MG63 (cell line): ENCODE measurements at regions not wholly inside any gene's neighbourhood (a gene's known extent, or its start where the extent isn't known, plus 50 kb on each side); places are given as distances from the start of the nearest gene placed in this dataset.
"Not testable (repeated sequence)": the region's sequence is repeated elsewhere in the genome, so short reads cannot be mapped to it uniquely, and the experiment has no call there.

Source experiments
- DNase-seq: peaks from one replicate; pipeline ENCODE4 v3.0.0-alpha.2; 2020
- H3K27me3 ChIP-seq: fragments of 250-450 bp; sonication (Bioruptor Pico); 2 replicates; pipeline ENCODE4 v1.5.1; 2020; ENCODE audit warnings: mild to moderate bottlenecking, moderate library complexity
- H3K36me3 ChIP-seq: fragments of 250-450 bp; sonication (Bioruptor Pico); 2 replicates; pipeline ENCODE4 v1.5.1; 2020; ENCODE audit warnings: mild to moderate bottlenecking, moderate library complexity
- H3K4me3 ChIP-seq: fragments of 250-450 bp; sonication (Bioruptor Pico); 2 replicates; pipeline ENCODE4 v1.5.1; 2020; ENCODE audit warnings: mild to moderate bottlenecking, moderate library complexity
- H3K9me3 ChIP-seq: fragments of 250-450 bp; sonication (Bioruptor Pico); 2 replicates; pipeline ENCODE4 v1.5.1; 2020; ENCODE audit warnings: mild to moderate bottlenecking, moderate library complexity

GRCh38 chr2:111435553-111436310, 315.0 kb downstream of the BCL2L11 start:
- not testable (repeated sequence) for H3K9me3 ChIP-seq, H3K27me3 ChIP-seq, DNase-seq, H3K36me3 ChIP-seq, H3K4me3 ChIP-seq

DNA sequence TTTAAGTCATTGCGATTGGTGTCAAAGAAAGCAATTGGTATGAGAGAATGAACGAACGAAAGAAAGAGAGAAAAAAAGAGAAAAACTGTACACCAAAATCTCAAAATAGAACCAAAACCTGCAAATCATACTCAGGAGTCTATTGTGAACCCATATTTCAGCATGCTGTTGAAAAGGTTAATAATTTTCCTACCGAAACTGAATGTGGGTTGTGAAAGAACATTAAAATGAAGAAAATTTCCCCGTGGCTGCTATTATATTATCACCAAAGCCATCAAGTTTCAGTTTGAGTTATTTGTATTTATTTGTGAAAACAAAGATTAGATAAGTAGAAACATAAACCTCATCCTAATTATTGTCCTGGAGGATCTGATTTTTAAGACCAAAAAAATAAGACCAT, 315.7 kb downstream of the BCL2L11 start:
- not testable (repeated sequence) for H3K27me3 ChIP-seq, H3K36me3 ChIP-seq, DNase-seq, H3K9me3 ChIP-seq, H3K4me3 ChIP-seq

DNA sequence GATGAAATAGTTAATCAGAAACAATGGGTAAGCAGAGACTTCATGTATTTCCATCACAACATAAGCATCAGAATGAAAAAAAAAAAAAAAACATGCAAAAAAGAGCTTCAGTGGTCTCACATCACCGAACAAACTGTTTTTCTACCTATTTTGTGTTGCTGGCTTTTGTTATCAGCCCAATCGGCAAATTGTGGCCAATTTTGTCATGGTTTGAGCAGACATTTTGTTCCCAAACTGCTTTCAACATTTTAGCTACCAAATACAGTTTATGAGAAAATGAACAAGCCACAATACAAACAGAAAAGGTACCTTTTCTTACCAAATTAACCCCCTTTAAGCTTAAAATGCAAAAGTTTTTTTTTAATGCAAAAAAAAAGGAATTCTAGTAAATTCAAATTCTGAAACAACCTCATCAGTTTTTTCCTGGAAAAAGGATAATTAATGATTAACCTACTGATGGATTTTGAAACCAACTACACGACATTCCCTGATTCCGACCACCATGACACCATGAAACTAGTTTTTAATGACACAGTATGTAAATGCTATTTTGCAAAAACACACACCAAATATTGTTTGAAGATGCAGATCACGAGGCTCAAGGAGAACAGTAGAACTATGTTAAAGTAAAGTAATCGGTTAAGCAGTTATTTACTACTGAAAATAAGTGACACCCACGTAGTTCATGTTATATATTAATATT, 316.7 kb downstream of the BCL2L11 start:
- not testable (repeated sequence) for H3K36me3 ChIP-seq, H3K9me3 ChIP-seq, DNase-seq, H3K4me3 ChIP-seq, H3K27me3 ChIP-seq

DNA sequence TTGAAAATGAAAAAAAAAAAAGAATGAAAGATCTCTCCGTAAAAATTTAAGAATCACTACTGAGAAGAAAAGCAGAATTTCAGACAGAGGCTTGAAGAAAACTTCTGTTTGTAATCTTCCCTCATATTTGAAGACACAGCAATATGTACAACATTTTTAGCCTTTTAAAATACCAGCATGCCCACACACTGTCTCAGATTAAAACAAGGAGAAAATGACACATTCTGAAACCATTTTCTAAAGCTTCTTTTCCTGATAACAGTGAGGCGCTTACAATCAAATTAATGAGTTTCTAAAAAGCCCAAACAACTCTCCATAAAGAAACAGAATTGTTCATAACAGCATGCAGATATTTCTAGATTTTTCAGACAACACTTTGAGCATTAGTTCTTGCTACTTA, 317.4 kb downstream of the BCL2L11 start:
- DNase-seq = not testable (repeated sequence)

DNA sequence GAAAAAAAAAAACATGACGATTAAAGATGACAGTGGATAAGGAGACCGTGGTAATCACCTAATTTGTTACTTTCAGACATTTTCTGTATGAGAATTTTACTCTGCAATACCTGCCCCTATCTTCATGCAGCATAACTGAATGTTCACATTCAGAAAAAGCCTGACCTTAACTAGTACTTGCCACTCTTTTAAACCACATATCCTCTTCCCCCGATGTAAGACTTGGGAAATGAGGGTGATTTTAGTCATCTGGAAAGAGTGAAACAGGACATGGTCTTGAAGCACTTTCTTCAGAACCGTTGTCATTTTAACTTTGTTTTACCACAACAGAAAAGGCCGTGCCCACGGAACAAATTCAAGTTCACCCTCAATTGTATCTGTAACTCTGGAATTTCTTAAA, 318.5 kb downstream of the BCL2L11 start:
- not testable (repeated sequence) for H3K27me3 ChIP-seq, H3K36me3 ChIP-seq, DNase-seq, H3K9me3 ChIP-seq, H3K4me3 ChIP-seq

More for the DNA sequence above, 317.4 kb downstream of the BCL2L11 start:
- not testable (repeated sequence) for H3K4me3 ChIP-seq, H3K9me3 ChIP-seq, H3K36me3 ChIP-seq, H3K27me3 ChIP-seq

GRCh38 chr2:111441614-111442013, 320.9 kb downstream of the BCL2L11 start:
- H3K36me3 ChIP-seq, H3K27me3 ChIP-seq, DNase-seq, H3K9me3 ChIP-seq, H3K4me3 ChIP-seq: not testable (repeated sequence)

DNA sequence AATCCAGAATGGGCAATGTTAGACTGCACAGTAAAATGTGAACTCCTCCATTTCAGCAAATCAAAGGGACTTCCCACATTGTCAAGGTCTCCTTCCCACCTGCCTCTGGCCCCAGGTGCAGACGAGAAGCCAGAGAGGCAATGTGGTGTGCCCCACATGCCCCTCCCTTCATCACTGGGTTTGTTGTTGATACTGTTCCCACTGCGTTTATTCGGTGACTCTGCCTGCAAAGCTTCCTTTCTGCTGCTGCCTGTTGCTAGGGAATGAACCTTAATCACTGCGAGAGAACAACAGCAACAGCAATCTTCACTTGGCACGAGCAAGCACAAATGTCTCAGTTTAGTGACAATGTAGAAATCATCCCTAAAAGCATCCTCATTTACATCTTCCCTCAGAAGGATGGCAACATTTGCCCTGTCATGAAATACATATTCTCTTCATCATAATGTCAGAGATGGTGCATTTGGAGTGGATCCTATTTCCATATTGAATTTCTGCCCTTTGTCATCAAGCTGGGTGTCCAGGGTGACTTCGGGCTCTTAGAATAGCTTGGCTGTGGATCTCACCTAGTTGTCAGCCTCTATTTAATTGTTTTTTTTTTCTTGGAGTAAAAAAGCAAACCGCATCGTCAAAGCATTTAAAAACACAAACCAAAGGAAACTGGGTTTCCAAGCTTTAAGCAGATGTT, 322.2 kb downstream of the BCL2L11 start:
- H3K27me3 ChIP-seq, DNase-seq, H3K4me3 ChIP-seq, H3K36me3 ChIP-seq, H3K9me3 ChIP-seq: not testable (repeated sequence)

GRCh38 chr2:111444516-111444915, 323.8 kb downstream of the BCL2L11 start:
- H3K9me3 ChIP-seq, H3K36me3 ChIP-seq, H3K4me3 ChIP-seq, DNase-seq, H3K27me3 ChIP-seq: not testable (repeated sequence)

DNA sequence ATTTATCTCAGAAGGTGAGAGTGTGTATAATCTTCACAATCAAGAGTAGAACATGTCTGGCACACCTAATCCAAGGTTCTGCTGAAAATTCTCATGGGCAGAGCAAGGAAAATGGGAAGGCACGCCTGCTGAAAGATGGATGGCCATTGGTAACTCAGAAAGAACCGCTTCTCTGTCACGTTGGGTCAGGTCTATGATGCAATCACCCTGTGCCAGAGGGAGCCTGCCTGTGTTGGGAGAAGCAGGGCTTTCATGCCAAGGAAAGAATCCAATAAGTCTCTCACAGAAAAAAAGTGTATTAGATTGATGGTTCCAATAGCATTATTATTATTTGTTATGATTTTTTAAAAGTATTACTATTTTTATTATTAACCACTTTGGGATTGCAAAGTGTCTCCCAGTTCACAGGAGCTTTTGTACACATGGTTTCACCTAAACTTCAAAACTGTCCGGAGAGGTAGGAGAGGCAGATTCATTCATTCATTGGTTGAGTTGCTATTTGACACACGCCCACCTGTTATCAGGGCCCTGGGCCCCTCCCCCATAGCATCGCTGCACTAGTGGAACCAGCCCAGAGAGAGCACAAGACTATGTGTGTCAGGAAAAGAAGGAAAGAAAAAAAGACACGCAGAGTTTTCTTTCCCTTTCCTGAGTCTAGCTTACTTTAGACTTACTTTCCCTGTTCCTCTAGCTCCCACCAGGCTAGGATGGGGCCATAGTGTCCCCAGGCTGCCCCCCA, 324.6 kb downstream of the BCL2L11 start:
- DNase-seq, H3K36me3 ChIP-seq, H3K27me3 ChIP-seq, H3K9me3 ChIP-seq, H3K4me3 ChIP-seq: not testable (repeated sequence)

GRCh38 chr2:111445941-111446340, 325.2 kb downstream of the BCL2L11 start:
- H3K9me3 ChIP-seq, H3K27me3 ChIP-seq, H3K4me3 ChIP-seq, H3K36me3 ChIP-seq, DNase-seq: not testable (repeated sequence)

DNA sequence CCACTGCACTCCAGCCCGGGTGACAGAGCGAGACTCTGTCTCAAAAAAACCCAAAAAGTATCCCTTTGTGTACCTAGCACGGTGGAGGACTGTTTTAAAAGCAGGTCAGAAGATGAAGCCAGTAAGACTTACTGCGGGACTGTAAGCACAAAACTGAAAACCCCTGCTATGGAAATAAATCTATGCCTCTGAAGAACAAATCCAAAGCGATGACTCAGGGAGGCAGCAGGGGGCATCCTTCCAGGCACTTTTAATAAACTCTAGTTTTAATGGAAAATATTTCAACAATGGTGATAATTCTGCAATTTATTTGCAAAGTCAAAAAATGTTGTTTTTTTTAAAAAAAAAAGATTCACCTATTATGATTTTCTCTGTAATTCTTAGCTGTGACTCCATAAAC, 326.8 kb downstream of the BCL2L11 start:
- not testable (repeated sequence) for H3K27me3 ChIP-seq, DNase-seq, H3K4me3 ChIP-seq, H3K36me3 ChIP-seq, H3K9me3 ChIP-seq

DNA sequence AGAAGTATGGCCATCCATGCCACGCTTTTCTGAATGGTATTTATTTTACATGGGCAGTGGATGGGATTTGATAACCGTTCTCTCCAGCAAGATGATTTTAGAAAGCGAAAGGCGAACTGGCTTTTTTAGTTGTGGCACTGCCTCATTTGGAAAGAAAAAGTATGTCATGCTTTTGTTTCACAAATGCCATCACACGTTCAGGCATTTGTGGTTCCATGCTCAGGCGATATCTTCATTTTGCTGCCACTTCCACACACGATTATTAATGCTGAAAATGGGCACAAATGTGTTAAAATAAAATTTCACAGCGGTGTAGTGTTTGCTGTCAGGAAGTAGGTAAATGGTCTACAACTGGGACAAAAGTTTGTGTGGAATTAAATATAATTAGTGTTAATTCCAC, 328.1 kb downstream of the BCL2L11 start:
- H3K9me3 ChIP-seq, H3K27me3 ChIP-seq, H3K36me3 ChIP-seq, DNase-seq, H3K4me3 ChIP-seq: not testable (repeated sequence)

- DNase-seq, H3K36me3 ChIP-seq, H3K9me3 ChIP-seq, H3K27me3 ChIP-seq, H3K4me3 ChIP-seq: not testable (repeated sequence)
Observed at GRCh38 chr2:111450526-111450925, 329.8 kb downstream of the BCL2L11 start.

DNA sequence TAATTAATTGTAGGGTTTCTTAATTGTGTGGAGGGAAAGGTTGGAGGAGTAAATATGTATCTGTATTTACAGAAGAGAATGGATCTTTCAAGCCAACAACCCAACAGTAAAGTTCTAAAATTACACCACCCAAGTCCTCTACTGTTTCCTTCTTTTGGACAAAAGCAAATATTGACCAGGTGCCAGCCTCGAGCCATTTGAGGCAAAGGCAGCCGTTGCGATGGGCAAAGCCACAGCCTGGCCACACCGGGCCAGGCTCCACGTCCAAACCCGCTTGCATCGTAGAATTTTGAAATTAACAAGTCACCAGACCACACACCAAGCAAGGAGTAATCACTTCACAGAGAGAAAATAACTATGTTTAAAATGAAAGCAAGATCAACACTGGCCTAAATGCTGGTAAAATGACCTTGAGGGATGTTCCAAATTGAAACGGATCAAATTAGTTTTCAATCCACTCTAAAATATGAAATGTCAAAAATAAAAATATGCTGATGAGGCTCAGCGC, 331.0 kb downstream of the BCL2L11 start:
- not testable (repeated sequence) for H3K4me3 ChIP-seq, H3K27me3 ChIP-seq, H3K36me3 ChIP-seq, DNase-seq, H3K9me3 ChIP-seq

GRCh38 chr2:111452208-111452607, 331.5 kb downstream of the BCL2L11 start:
- not testable (repeated sequence) for H3K4me3 ChIP-seq

GRCh38 chr2:111453308-111453707, 332.6 kb downstream of the BCL2L11 start:
- not testable (repeated sequence) for H3K36me3 ChIP-seq, H3K4me3 ChIP-seq, DNase-seq, H3K9me3 ChIP-seq, H3K27me3 ChIP-seq

More at GRCh38 chr2:111452208-111452607, 331.5 kb downstream of the BCL2L11 start:
- not testable (repeated sequence) for H3K9me3 ChIP-seq, H3K36me3 ChIP-seq, H3K27me3 ChIP-seq
- DNase-seq = peak; percentile 41

GRCh38 chr2:111453816-111454215, 333.1 kb downstream of the BCL2L11 start:
- not testable (repeated sequence) for H3K36me3 ChIP-seq, H3K27me3 ChIP-seq, H3K9me3 ChIP-seq, H3K4me3 ChIP-seq, DNase-seq
